ENCODE measurements at regions not wholly inside any gene's neighbourhood (a gene's known extent, or its start where the extent isn't known, plus 50 kb on each side); places are given as distances from the start of the nearest gene placed in this dataset.

DNA sequence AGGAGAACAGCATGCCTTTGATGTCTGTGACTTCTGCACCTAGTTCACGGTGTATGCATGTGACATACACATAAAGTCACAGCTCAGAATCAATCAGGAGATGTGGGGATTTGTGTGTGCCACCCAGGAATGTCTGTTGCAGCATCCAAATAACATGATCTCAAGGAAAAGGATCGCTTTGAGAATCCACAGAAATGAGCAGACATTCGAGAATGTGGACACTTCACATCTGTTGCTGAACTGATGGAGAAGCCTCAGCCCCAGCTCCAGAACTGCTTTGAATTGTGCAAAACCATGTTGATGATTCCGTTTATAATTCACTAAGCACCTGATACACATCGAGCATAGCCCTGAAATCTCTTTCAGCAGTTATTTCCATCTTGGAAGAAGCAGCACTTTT, 208.6 kb downstream of the CMPK2 start:
- FAIRE-seq (no peak), DNase-seq (ENCODE audit: low read depth, low spot score) (no peak)
- Histone ChIP-seq H3K9me1 (ENCODE audit: control insufficient read depth, extremely low read depth, insufficient read depth, low read length) (no peaks in the 10 kb centered on the region), H4K20me1 (ENCODE audit: control insufficient read depth, extremely low read depth, insufficient read depth, low read length) (no peaks in the 10 kb centered on the region), H3K36me3 (ENCODE audit: control insufficient read depth in 2 of 2, extremely low read depth in 1 of 2, insufficient read depth in 2 of 2, low read length in 2 of 2) (no peaks in the 10 kb centered on the region), H3K9ac (ENCODE audit: control insufficient read depth, extremely low read depth, insufficient read depth, low read length) (no peak overlapping the region), H3K4me1 (ENCODE audit: control insufficient read depth, extremely low read depth, insufficient read depth, low read length) (no peaks in the 10 kb centered on the region), H2AFZ (ENCODE audit: control insufficient read depth, low read length) (no peak overlapping the region), H3K27me3 (ENCODE audit: control insufficient read depth, extremely low read depth, insufficient read depth, low read length) (no peaks in the 10 kb centered on the region), H3K79me2 (ENCODE audit: control insufficient read depth, insufficient read depth, low read length) (no peaks in the 10 kb centered on the region), H3K4me3 (ENCODE audit: control insufficient read depth in 2 of 3, extremely low read depth in 1 of 3, insufficient read depth in 2 of 3, low read depth in 1 of 3, low read length in 3 of 3) (no peak overlapping the region), H3K9me3 (ENCODE audit: control insufficient read depth, low read depth, low read length) (no peaks in the 10 kb centered on the region), H3K4me2 (ENCODE audit: control insufficient read depth, extremely low read depth, insufficient read depth, low read depth, low read length) (no peak overlapping the region), H3K27ac (ENCODE audit: control insufficient read depth, insufficient read depth, low read length) (no peak overlapping the region)
- dilution Hi-C loops (cut with MboI; ENCODE audit: extremely low pct_ligation_motif_present, low sequenced_read_pairs), result no loop called here
- TF ChIP-seq, protein P1, sequence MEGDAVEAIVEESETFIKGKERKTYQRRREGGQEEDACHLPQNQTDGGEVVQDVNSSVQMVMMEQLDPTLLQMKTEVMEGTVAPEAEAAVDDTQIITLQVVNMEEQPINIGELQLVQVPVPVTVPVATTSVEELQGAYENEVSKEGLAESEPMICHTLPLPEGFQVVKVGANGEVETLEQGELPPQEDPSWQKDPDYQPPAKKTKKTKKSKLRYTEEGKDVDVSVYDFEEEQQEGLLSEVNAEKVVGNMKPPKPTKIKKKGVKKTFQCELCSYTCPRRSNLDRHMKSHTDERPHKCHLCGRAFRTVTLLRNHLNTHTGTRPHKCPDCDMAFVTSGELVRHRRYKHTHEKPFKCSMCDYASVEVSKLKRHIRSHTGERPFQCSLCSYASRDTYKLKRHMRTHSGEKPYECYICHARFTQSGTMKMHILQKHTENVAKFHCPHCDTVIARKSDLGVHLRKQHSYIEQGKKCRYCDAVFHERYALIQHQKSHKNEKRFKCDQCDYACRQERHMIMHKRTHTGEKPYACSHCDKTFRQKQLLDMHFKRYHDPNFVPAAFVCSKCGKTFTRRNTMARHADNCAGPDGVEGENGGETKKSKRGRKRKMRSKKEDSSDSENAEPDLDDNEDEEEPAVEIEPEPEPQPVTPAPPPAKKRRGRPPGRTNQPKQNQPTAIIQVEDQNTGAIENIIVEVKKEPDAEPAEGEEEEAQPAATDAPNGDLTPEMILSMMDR (optimal IDR thresholded peaks at IDR 0.05 in 1 of 3, IDR thresholded peaks at IDR 0.05 in 1 of 3, conservative IDR thresholded peaks at IDR 0.05 in 1 of 3; ENCODE audit: extremely low read depth in 1 of 3, insufficient read depth in 2 of 3, low read length in 3 of 3), result no peak
- no peak for TF ChIP-seq EZH2 (IDR thresholded peaks at IDR 0.05; ENCODE audit: low read length)

DNA sequence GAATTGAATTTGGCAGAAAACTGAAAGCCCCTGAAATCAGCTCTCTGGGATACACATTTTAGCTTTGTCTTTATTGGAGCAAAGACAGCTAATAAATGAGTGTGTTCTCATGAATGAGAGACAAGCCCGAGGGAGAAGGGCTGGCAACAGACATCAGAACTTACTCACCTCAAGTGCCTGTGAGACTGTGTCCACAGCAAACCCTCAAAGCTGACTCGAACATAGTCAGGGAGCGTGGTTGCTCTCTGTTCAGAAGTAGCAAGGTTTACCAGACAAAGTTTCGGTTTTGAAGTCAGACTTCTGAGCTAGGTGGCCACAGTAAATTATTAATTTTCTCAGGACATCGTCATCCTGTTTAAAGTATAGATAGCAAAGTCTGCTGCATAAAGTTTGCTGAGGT, 207.9 kb downstream of the CMPK2 start:
- Histone ChIP-seq H3K36me3 (ENCODE audit: control insufficient read depth in 2 of 2, extremely low read depth in 1 of 2, insufficient read depth in 2 of 2, low read length in 2 of 2) (no peaks in the 10 kb centered on the region), H3K4me3 (ENCODE audit: control insufficient read depth in 2 of 3, extremely low read depth in 1 of 3, insufficient read depth in 2 of 3, low read depth in 1 of 3, low read length in 3 of 3) (no peak overlapping the region), H4K20me1 (ENCODE audit: control insufficient read depth, extremely low read depth, insufficient read depth, low read length) (no peaks in the 10 kb centered on the region), H3K79me2 (ENCODE audit: control insufficient read depth, insufficient read depth, low read length) (no peaks in the 10 kb centered on the region), H3K4me1 (ENCODE audit: control insufficient read depth, extremely low read depth, insufficient read depth, low read length) (no peaks in the 10 kb centered on the region), H3K9ac (ENCODE audit: control insufficient read depth, extremely low read depth, insufficient read depth, low read length) (no peak overlapping the region), H3K9me1 (ENCODE audit: control insufficient read depth, extremely low read depth, insufficient read depth, low read length) (no peaks in the 10 kb centered on the region), H3K9me3 (ENCODE audit: control insufficient read depth, low read depth, low read length) (no peaks in the 10 kb centered on the region), H2AFZ (ENCODE audit: control insufficient read depth, low read length) (no peak overlapping the region), H3K27me3 (ENCODE audit: control insufficient read depth, extremely low read depth, insufficient read depth, low read length) (no peaks in the 10 kb centered on the region), H3K27ac (ENCODE audit: control insufficient read depth, insufficient read depth, low read length) (no peak overlapping the region), H3K4me2 (ENCODE audit: control insufficient read depth, extremely low read depth, insufficient read depth, low read depth, low read length) (no peak overlapping the region)
- TF ChIP-seq, protein P1 (optimal IDR thresholded peaks at IDR 0.05 in 1 of 3, IDR thresholded peaks at IDR 0.05 in 1 of 3, conservative IDR thresholded peaks at IDR 0.05 in 1 of 3; ENCODE audit: extremely low read depth in 1 of 3, insufficient read depth in 2 of 3, low read length in 3 of 3), result no peak
- TF ChIP-seq EZH2 (IDR thresholded peaks at IDR 0.05; ENCODE audit: low read length), result no peak
- no peak for DNase-seq (ENCODE audit: low read depth, low spot score)
- dilution Hi-C loops (cut with MboI; ENCODE audit: extremely low pct_ligation_motif_present, low sequenced_read_pairs), result no loop called here
- no peak for FAIRE-seq
